WI38 (cell line): ENCODE measurements at regions not wholly inside any gene's neighbourhood (a gene's known extent, or its start where the extent isn't known, plus 50 kb on each side); places are given as distances from the start of the nearest gene placed in this dataset.

ENCODE experiments used
- H3K4me3 ChIP-seq: 2 replicates; pipeline ENCODE4 v1.5.1; 2011; ENCODE audit warnings: low read depth, mild to moderate bottlenecking, control low read depth, low read length
- TF ChIP-seq, protein P1 (sequence below): IDR thresholded peaks from 2 replicates; pipeline ENCODE4 v1.5.1; 2012; ENCODE audit warnings: low read depth, mild to moderate bottlenecking, control low read depth, low read length

DNA sequence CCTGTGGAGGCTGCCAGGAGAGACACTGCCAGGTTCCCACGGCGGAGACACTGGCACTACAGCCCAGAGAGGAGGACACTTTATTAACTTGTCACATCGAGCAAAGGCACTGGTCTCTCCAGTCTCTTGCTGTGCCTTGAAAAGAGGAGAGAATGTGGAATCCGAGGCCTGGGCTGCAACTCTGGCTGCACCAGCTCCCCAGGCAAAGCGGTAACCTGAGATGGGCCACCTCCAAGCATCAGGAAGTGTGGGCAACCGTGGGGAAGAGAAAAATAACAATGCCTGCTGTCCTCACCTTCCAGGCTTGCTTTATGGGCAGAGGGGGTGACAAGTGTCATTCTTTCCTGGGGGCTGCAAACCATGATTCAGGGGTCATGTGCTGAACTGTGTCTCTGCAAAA lies 91.6 kb upstream of the RGMA start:
- TF ChIP-seq, protein P1, sequence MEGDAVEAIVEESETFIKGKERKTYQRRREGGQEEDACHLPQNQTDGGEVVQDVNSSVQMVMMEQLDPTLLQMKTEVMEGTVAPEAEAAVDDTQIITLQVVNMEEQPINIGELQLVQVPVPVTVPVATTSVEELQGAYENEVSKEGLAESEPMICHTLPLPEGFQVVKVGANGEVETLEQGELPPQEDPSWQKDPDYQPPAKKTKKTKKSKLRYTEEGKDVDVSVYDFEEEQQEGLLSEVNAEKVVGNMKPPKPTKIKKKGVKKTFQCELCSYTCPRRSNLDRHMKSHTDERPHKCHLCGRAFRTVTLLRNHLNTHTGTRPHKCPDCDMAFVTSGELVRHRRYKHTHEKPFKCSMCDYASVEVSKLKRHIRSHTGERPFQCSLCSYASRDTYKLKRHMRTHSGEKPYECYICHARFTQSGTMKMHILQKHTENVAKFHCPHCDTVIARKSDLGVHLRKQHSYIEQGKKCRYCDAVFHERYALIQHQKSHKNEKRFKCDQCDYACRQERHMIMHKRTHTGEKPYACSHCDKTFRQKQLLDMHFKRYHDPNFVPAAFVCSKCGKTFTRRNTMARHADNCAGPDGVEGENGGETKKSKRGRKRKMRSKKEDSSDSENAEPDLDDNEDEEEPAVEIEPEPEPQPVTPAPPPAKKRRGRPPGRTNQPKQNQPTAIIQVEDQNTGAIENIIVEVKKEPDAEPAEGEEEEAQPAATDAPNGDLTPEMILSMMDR = no peak
- H3K4me3 ChIP-seq = no peak overlapping the region

DNA sequence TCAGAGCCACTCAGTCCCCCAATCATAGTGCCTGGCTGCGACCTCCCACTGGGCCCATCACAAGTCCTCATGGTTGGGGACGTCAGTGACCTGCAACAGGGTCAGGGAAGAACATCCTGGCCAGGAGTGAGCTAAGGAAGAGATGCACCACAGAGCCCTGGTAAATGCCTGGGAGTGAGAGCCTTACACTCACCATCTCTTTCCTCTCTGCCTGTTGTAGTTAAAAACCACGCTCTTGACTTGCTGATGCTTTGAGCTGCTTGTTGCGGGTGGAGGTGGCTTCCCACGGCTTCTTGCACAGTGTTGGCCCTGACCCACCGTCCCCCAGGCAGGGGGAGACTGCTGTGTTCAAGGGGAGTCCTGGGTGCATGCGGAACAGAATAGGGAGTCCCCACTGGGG lies 91.1 kb upstream of the RGMA start:
- TF ChIP-seq, protein P1 = no peak

DNA sequence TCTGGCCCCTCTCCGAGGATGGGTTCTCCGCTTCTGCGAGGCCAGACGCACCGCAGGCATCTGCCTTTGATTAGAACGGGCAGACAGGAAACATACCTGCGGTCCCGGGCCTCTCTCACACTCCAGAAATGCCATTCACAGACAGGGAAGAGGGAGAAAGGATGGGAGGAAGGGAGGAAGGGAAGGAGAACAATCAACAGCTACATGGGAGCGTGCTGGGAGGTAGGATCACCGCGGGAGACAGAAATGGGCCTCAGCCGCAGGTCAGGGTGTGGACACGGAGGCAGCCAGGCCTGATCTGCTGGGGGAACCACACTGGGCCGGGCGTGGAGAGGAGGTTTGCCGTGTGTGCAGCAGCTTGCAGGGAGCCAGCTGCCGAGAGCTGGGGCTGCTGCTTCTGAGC lies 90.7 kb upstream of the RGMA start:
- H3K4me3 ChIP-seq = no peak overlapping the region
- TF ChIP-seq, protein P1 = no peak

More for the DNA sequence above, 91.1 kb upstream of the RGMA start:
- no peak overlapping the region for H3K4me3 ChIP-seq

DNA sequence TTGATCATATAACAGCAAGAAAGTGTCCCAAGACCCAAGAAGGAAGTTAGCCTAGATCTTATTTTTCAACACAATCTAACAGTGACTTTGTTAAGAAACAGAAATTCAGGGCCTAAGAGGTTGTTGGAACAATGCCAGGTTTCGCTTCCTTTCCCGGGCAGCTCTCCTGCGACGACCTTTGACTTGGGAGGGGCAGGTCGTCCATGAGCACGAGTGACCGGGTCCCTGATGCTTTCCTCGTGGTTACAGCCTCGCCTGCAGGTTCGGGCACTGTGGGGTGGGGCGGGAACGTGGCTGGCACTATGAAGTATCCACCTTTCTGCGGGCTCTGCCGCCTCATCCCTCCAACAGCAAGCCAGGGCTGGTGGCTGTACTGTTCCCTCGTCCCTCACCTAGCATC lies 90.1 kb upstream of the RGMA start:
- TF ChIP-seq, protein P1 = no peak
- no peak overlapping the region for H3K4me3 ChIP-seq

DNA sequence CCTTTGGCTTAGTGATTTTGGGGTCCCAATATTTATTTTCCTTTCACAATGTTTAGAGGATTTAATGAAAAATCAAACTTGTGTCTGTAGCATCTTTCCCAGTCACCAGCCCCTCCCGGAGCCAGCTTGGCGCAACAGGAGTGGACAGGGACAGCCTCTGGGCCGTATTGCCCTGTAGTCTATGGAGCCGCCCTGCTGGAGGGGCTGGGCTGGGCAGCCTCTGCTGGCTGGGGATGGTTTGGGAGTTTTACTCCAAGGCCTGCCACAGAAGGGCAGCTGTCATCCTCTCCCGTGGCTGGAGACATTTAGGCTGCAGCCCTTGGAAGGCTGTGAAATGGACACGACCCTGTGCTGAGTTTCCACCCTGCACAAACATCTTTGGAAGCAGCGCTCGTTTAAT lies 89.4 kb upstream of the RGMA start:
- no peak overlapping the region for H3K4me3 ChIP-seq
- TF ChIP-seq, protein P1 = no peak

DNA sequence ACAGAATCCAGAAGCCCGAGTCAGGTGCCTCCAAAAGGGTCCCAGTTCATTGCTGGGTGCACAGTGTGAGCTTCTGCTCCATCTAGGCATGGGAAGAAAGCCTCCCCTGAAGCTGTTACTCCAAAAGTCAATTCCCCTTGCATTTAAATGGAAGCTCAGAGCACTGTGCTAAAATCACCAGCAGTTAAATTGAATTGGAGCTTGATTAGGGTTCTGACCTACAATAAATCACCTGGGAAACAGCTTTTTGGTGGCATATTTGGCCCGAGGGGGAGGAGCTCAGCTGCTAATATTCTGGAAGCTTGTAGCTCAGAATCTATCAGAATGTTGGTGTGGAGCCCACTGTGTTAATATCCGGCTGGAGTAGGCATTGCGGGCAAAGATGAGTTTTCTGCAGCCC lies 87.1 kb upstream of the RGMA start:
- TF ChIP-seq, protein P1 = no peak
- H3K4me3 ChIP-seq = no peak overlapping the region

DNA sequence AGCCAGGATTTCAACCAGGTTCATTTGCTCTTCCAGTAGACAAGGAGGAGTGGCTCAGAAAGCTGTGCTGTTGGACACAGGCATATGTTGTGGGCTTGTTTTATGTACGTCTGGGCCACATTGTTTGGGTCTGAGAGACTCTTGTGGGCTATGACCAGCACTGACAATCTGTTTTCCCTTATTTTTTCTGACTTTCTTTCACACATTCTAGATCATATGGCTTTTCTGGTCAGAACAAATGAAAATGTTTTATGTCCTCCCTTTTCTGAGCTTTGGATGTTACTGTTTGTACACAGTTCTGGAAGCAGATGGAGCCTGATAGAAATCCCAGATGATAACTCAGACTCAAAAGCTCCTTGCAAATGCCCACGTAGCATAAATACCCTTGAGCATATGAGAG lies 85.8 kb upstream of the RGMA start:
- TF ChIP-seq, protein P1 = no peak
- no peak overlapping the region for H3K4me3 ChIP-seq
